ENCODE measurements at regions not wholly inside any gene's neighbourhood (a gene's known extent, or its start where the extent isn't known, plus 50 kb on each side); places are given as distances from the start of the nearest gene placed in this dataset.

DNA sequence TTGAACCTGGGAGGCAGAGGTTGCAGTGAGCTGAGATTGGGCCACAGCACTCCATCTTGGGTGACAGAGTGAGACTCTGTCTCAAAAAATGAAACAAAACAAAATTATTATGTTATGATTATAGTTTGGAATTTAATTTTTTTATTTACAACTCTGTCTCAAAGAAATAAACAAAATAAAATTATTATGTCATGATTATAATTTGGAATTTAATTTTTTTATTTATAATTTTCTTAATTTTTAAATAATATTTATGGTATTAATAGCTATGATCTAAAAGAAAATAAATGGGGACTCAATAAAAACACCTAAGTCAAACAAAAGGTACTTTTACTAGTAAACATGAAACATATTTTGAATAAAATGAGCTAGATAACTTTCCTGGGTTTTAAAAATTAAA, 994.8 kb upstream of the GHITM start:
- TF ChIP-seq, protein P1, sequence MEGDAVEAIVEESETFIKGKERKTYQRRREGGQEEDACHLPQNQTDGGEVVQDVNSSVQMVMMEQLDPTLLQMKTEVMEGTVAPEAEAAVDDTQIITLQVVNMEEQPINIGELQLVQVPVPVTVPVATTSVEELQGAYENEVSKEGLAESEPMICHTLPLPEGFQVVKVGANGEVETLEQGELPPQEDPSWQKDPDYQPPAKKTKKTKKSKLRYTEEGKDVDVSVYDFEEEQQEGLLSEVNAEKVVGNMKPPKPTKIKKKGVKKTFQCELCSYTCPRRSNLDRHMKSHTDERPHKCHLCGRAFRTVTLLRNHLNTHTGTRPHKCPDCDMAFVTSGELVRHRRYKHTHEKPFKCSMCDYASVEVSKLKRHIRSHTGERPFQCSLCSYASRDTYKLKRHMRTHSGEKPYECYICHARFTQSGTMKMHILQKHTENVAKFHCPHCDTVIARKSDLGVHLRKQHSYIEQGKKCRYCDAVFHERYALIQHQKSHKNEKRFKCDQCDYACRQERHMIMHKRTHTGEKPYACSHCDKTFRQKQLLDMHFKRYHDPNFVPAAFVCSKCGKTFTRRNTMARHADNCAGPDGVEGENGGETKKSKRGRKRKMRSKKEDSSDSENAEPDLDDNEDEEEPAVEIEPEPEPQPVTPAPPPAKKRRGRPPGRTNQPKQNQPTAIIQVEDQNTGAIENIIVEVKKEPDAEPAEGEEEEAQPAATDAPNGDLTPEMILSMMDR (IDR thresholded peaks at IDR 0.05), result no peak
- no peak for TF ChIP-seq POLR2A (IDR thresholded peaks at IDR 0.05)
